Transverse colon (tissue), 4 donors: ENCODE measurements at regions not wholly inside any gene's neighbourhood (a gene's known extent, or its start where the extent isn't known, plus 50 kb on each side); places are given as distances from the start of the nearest gene placed in this dataset.

ENCODE experiments used
- DNase-seq: peaks from one replicate; pipeline ENCODE4 v3.0.0-alpha.2; 2019
- H3K27ac ChIP-seq, 4 donors: fragments of 200-600 bp; sonication (generic); 2 replicates each; pipeline ENCODE4 v1.5.1; 2016 to 2018; ENCODE audit warnings: inconsistent platforms in 4 of 4
- H3K27me3 ChIP-seq: fragments of 200-600 bp; sonication (generic); 2 replicates; pipeline ENCODE4 v1.5.1; 2017; ENCODE audit warnings: inconsistent platforms
- H3K36me3 ChIP-seq, 4 donors: fragments of 200-600 bp; sonication (generic); 2 replicates each; pipeline ENCODE4 v1.5.1; 2017 to 2019; ENCODE audit warnings: inconsistent platforms in 4 of 4
- H3K4me1 ChIP-seq, 4 donors: fragments of 200-600 bp; sonication (generic); 2 replicates each; pipeline ENCODE4 v1.5.1; 2017 to 2020; ENCODE audit warnings: inconsistent platforms in 4 of 4
- H3K4me3 ChIP-seq, 4 donors: fragments of 200-600 bp; sonication (generic); 1 replicate in 1 of 4; 2 replicates in 3 of 4; pipeline versions ENCODE4 v1.5.1 to v1.6.1; 2017 to 2019; ENCODE audit warnings: inconsistent platforms in 4 of 4
- H3K9me3 ChIP-seq, 2 donors: fragments of 200-600 bp; sonication (generic); 2 replicates each; pipeline ENCODE4 v1.5.1; 2017 to 2019; ENCODE audit warnings: inconsistent platforms in 2 of 2
- CTCF ChIP-seq, 5 experiments: fragments of 200-600 bp in 3 of 5; fragments of 450-650 bp in 2 of 5; sonication (generic) in 3 of 5; IDR thresholded peaks; 1 replicate in 2 of 5; 2 replicates in 3 of 5; pipeline ENCODE4 v1.5.1; 2016 to 2017; ENCODE audit warnings: antibody characterized with exemption in 5 of 5, inconsistent platforms in 3 of 5, mild to moderate bottlenecking in 2 of 5, moderate library complexity in 1 of 5
- EP300 ChIP-seq: sonication (generic); formaldehyde crosslinking; IDR thresholded peaks from one replicate; pipeline ENCODE4 v1.6.1; 2017; ENCODE audit warnings: antibody characterized with exemption, low read depth
- POLR2A ChIP-seq: fragments of 450-650 bp; IDR thresholded peaks from one replicate; pipeline ENCODE4 v1.6.1; 2016; ENCODE audit warnings: antibody characterized with exemption, mild to moderate bottlenecking, moderate library complexity
- WGBS, 2 donors: methylation state at CpG; one replicate each; pipeline ENCODE4 v1.1.5; 2018; ENCODE audit warnings: low coverage in 1 of 2; 5-methylcytosine and 5-hydroxymethylcytosine counted together
- in situ Hi-C, 4 donors: fragments of 200-750 bp; cut with MboI; loops; one replicate each; pipeline versions ENCODE4 v1.15.0 to v1.15.1; 2017; ENCODE audit warnings: low sequenced_read_pairs in 3 of 4, low pct_ligation_motif_present in 1 of 4, low pct_unique_long_range_greater_than_20kb in 1 of 4
- intact Hi-C: fragments of 100-400 bp; cut with DNase I; formaldehyde crosslinking; loops from one replicate; pipeline ENCODE4 v1.15.1; 2023; ENCODE audit warnings: low total_unique reads

- in situ Hi-C loops = no loop called here
- Histone ChIP-seq H3K36me3 (no peaks in the 10 kb centered on the region), H3K4me3 (no peak overlapping the region), H3K9me3 (no peaks in the 10 kb centered on the region), H3K27ac (no peak overlapping the region), H3K4me1 (no peaks in the 10 kb centered on the region), H3K27me3 (no peaks in the 10 kb centered on the region)
- TF ChIP-seq CTCF (IDR thresholded peaks at IDR 0.05) = no peak
- TF ChIP-seq POLR2A = no peak
- intact Hi-C loops = no loop called here
- 100% methylated on average over 1 of the region's 1 CpG for WGBS, 2 donors
- no peak for DNase-seq
Measured at GRCh38 chr4:164212134-164212533, 541.8 kb upstream of the SMIM31 start.

GRCh38 chr4:164212714-164213113 lies 541.2 kb upstream of the SMIM31 start:
- 45 to 58% methylated on average over 2 of the region's 2 CpGs for WGBS, 2 donors
- in situ Hi-C loops (no loop called here), intact Hi-C loops (no loop called here)

GRCh38 chr4:164215113-164215741 lies 538.7 kb upstream of the SMIM31 start:
- Histone ChIP-seq H3K36me3 (no peaks in the 10 kb centered on the region), H3K9me3 (no peaks in the 10 kb centered on the region), H3K27ac (no peak overlapping the region), H3K4me1 (no peaks in the 10 kb centered on the region), H3K27me3 (no peaks in the 10 kb centered on the region), H3K4me3 (no peak overlapping the region)
- no peak for DNase-seq
- in situ Hi-C loops = no loop called here
- 79 to 84% methylated on average over 7 to 13 of the region's 13 CpGs for WGBS, 2 donors
- TF ChIP-seq EP300 = no peak
- intact Hi-C loops = no loop called here

More at GRCh38 chr4:164212714-164213113, 541.2 kb upstream of the SMIM31 start:
- Histone ChIP-seq H3K4me1 (no peaks in the 10 kb centered on the region), H3K9me3 (no peaks in the 10 kb centered on the region), H3K27ac (no peak overlapping the region), H3K27me3 (no peaks in the 10 kb centered on the region), H3K4me3 (no peak overlapping the region), H3K36me3 (no peaks in the 10 kb centered on the region)
- DNase-seq = no peak
- TF ChIP-seq CTCF (IDR thresholded peaks at IDR 0.05) (no peak), POLR2A (no peak), EP300 (no peak)

GRCh38 chr4:164221631-164222030 lies 532.3 kb upstream of the SMIM31 start:
- Histone ChIP-seq H3K36me3 (no peaks in the 10 kb centered on the region), H3K9me3 (no peaks in the 10 kb centered on the region), H3K27ac (no peak overlapping the region), H3K4me1 (no peaks in the 10 kb centered on the region), H3K4me3 (no peak overlapping the region), H3K27me3 (no peaks in the 10 kb centered on the region)
- TF ChIP-seq CTCF (IDR thresholded peaks at IDR 0.05) (no peak), EP300 (no peak)
- in situ Hi-C loops (no loop called here), intact Hi-C loops (no loop called here)
- no peak for DNase-seq
- WGBS, 2 donors = 50 to 63% methylated on average over 1 of the region's 1 CpG

GRCh38 chr4:164224871-164225270 lies 529.1 kb upstream of the SMIM31 start:
- H3K36me3 ChIP-seq = no peaks in the 10 kb centered on the region
- no peak overlapping the region for H3K27ac ChIP-seq
- no peak for DNase-seq
- intact Hi-C loops (no loop called here), in situ Hi-C loops (no loop called here)
- H3K27me3 ChIP-seq = no peaks in the 10 kb centered on the region
- no peak for TF ChIP-seq EP300
- H3K4me1 ChIP-seq = no peaks in the 10 kb centered on the region
- no peak overlapping the region for H3K4me3 ChIP-seq
- no peaks in the 10 kb centered on the region for H3K9me3 ChIP-seq
